SHP77 treated with DMSO at 0.1 percent for 48 hours (cell line): ENCODE measurements at regions not wholly inside any gene's neighbourhood (a gene's known extent, or its start where the extent isn't known, plus 50 kb on each side); places are given as distances from the start of the nearest gene placed in this dataset.
"Not testable (repeated sequence)": the region's sequence is repeated elsewhere in the genome, so short reads cannot be mapped to it uniquely, and the experiment has no call there.

ENCODE experiments used
- DNase-seq: peaks from one replicate; lab custom pipeline; 2025; lab: John Stamatoyannopoulos, UW

- no peak for DNase-seq
These were observed 54.4 kb upstream of the IQCM start for GRCh38 chr4:149870008-149870407.

GRCh38 chr4:149881744-149882143 is 66.1 kb upstream of the IQCM start:
- DNase-seq = no peak

GRCh38 chr4:149882251-149882650 is 66.6 kb upstream of the IQCM start:
- DNase-seq = no peak

- DNase-seq = no peak
These were observed 68.4 kb upstream of the IQCM start for GRCh38 chr4:149884046-149884445.

GRCh38 chr4:149884529-149885181 is 69.0 kb upstream of the IQCM start:
- DNase-seq = no peak

- DNase-seq = no peak
These were observed 70.3 kb upstream of the IQCM start for GRCh38 chr4:149885896-149886295.

GRCh38 chr4:149886786-149887490 is 71.3 kb upstream of the IQCM start:
- DNase-seq = no peak

- no peak for DNase-seq
These were observed 74.3 kb upstream of the IQCM start for GRCh38 chr4:149889991-149890390.

- no peak for DNase-seq
These were observed 74.9 kb upstream of the IQCM start for GRCh38 chr4:149890531-149890930.

GRCh38 chr4:149891426-149891825 is 75.8 kb upstream of the IQCM start:
- DNase-seq = no peak

GRCh38 chr4:149896432-149896831 is 80.8 kb upstream of the IQCM start:
- DNase-seq = no peak

- DNase-seq = no peak
These were observed 82.1 kb upstream of the IQCM start for GRCh38 chr4:149897783-149898182.

GRCh38 chr4:149901128-149901527 is 85.5 kb upstream of the IQCM start:
- DNase-seq = no peak

GRCh38 chr4:149902242-149902641 is 86.6 kb upstream of the IQCM start:
- DNase-seq = no peak

GRCh38 chr4:149910177-149910576 is 94.5 kb upstream of the IQCM start:
- no peak for DNase-seq

- DNase-seq = no peak
These were observed 95.1 kb upstream of the IQCM start for GRCh38 chr4:149910604-149911350.

GRCh38 chr4:149911354-149911753 is 95.7 kb upstream of the IQCM start:
- DNase-seq = no peak

- no peak for DNase-seq
These were observed 96.4 kb upstream of the IQCM start for GRCh38 chr4:149912000-149912399.

GRCh38 chr4:149914119-149915115 is 98.8 kb upstream of the IQCM start:
- DNase-seq = peak; percentile 28

- not testable (repeated sequence) for DNase-seq
These were observed 100.1 kb upstream of the IQCM start for GRCh38 chr4:149915735-149916134.

GRCh38 chr4:149923736-149924135 is 108.1 kb upstream of the IQCM start:
- DNase-seq = no peak

- DNase-seq = no peak
These were observed 111.9 kb upstream of the IQCM start for GRCh38 chr4:149927514-149927913.
